Sigmoid colon (tissue), 4 donors: ENCODE measurements at regions not wholly inside any gene's neighbourhood (a gene's known extent, or its start where the extent isn't known, plus 50 kb on each side); places are given as distances from the start of the nearest gene placed in this dataset.

Experiments used
- CTCF ChIP-seq, 4 experiments: fragments of 450-650 bp in 3 of 4; fragments of 200-600 bp in 1 of 4; IDR thresholded peaks; one replicate each; pipeline ENCODE4 v1.5.1; 2016 to 2019; ENCODE audit warnings: antibody characterized with exemption in 4 of 4, mild to moderate bottlenecking in 3 of 4, moderate library complexity in 2 of 4
- EP300 ChIP-seq, 4 donors: sonication (generic); formaldehyde crosslinking; IDR thresholded peaks; one replicate each; pipeline ENCODE4 v1.6.1; 2017; ENCODE audit warnings: antibody characterized with exemption in 4 of 4
- POLR2A ChIP-seq, 2 donors: fragments of 450-650 bp; IDR thresholded peaks; one replicate each; pipeline ENCODE4 v1.6.1; 2016; ENCODE audit warnings: antibody characterized with exemption in 2 of 2, mild to moderate bottlenecking in 2 of 2, moderate library complexity in 2 of 2
- POLR2AphosphoS5 ChIP-seq, 4 donors: sonication (generic); formaldehyde crosslinking; IDR thresholded peaks; one replicate each; pipeline ENCODE4 v1.6.1; 2017; ENCODE audit warnings: antibody characterized with exemption in 4 of 4

- TF ChIP-seq CTCF (IDR thresholded peaks at IDR 0.05) (no peak), POLR2A (IDR thresholded peaks at IDR 0.05) (no peak), EP300 (IDR thresholded peaks at IDR 0.05) (no peak), POLR2AphosphoS5 (IDR thresholded peaks at IDR 0.05) (no peak)
These were observed 59.2 kb downstream of the INHBB start for GRCh38 chr2:120404941-120405758.
